Lower leg skin (tissue), 4 donors: ENCODE measurements at regions not wholly inside any gene's neighbourhood (a gene's known extent, or its start where the extent isn't known, plus 50 kb on each side); places are given as distances from the start of the nearest gene placed in this dataset.

Source experiments
- DNase-seq, 2 donors: peaks; one replicate each; pipeline ENCODE4 v3.0.0-alpha.2; 2019; ENCODE audit warnings: low spot score in 2 of 2
- H3K4me3 ChIP-seq: fragments of 200-600 bp; sonication (generic); 2 replicates; pipeline ENCODE4 v1.5.1; 2017; ENCODE audit warnings: mild to moderate bottlenecking, low read depth; ENCODE audit not compliant: poor library complexity, severe bottlenecking
- POLR2A ChIP-seq, 2 donors: fragments of 450-650 bp; IDR thresholded peaks; one replicate each; pipeline ENCODE4 v1.6.1; 2016 to 2017; ENCODE audit warnings: antibody characterized with exemption in 2 of 2, mild to moderate bottlenecking in 1 of 2, moderate library complexity in 1 of 2
- WGBS, 2 donors: methylation state at CpG; one replicate each; pipeline ENCODE4 v1.1.5; 2018; 5-methylcytosine and 5-hydroxymethylcytosine counted together
- intact Hi-C: fragments of 100-400 bp; cut with DNase I; formaldehyde crosslinking; loops from one replicate; pipeline ENCODE4 v1.15.0; 2023; ENCODE audit warnings: low total_unique reads
- TF ChIP-seq, protein P1 (sequence below), 3 donors: fragments of 450-650 bp; IDR thresholded peaks; one replicate each; pipeline ENCODE4 v1.5.1; 2016; ENCODE audit warnings: antibody characterized with exemption in 3 of 3, mild to moderate bottlenecking in 3 of 3, moderate library complexity in 2 of 3

DNA sequence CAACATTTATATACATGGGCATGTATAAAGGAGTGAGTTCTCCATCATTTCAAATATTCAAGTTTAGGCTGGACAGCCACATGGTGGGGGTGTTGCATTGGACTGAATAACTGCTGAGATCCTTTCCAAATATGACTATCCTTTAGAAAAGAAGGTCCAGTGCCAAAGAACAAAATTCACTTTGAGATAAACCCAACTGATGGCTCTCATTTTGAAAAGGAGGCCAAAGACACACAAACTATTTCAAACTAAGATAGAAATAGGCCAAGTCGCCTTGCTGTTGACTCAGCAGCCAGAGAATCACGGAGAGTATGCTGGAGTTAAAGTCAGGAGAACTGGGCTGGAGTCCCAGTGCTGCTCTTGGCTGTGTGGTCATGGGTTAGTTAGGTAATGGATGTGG is 204.5 kb upstream of the LRATD1 start:
- no peak overlapping the region for H3K4me3 ChIP-seq
- peak in 1 of 2 donors; percentile 41 for DNase-seq
- intact Hi-C loops: no loop called here
- 13 to 22% methylated on average over 2 of the region's 2 CpGs for WGBS, 2 donors
- TF ChIP-seq, protein P1, sequence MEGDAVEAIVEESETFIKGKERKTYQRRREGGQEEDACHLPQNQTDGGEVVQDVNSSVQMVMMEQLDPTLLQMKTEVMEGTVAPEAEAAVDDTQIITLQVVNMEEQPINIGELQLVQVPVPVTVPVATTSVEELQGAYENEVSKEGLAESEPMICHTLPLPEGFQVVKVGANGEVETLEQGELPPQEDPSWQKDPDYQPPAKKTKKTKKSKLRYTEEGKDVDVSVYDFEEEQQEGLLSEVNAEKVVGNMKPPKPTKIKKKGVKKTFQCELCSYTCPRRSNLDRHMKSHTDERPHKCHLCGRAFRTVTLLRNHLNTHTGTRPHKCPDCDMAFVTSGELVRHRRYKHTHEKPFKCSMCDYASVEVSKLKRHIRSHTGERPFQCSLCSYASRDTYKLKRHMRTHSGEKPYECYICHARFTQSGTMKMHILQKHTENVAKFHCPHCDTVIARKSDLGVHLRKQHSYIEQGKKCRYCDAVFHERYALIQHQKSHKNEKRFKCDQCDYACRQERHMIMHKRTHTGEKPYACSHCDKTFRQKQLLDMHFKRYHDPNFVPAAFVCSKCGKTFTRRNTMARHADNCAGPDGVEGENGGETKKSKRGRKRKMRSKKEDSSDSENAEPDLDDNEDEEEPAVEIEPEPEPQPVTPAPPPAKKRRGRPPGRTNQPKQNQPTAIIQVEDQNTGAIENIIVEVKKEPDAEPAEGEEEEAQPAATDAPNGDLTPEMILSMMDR (IDR thresholded peaks at IDR 0.05): no peak
- TF ChIP-seq POLR2A (IDR thresholded peaks at IDR 0.05): no peak

DNA sequence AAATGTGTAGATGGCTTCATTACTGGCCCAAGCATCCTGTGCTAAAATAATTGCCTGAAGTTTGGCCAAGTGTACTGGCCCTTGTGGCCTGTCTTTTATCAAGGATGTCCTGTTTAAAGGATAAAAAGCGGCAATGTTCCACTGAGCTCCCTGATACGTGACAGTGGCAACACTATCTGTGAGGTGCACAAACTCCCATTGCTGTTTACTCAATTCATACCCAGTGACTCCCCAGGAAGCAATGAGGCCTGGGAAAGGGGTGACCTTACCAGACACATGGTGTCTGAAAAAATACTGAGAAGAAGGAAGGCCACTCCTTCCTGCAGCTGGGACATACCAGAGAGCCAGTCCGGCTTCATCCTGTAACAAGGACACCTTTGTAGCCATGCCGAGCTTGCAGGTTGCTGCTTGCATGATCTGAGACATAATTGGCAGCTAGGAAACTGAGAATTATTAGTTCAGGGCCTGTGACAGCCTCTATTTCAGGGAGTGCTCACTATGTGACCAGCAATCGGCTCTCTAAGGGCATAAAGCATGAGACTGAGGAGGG is 198.5 kb upstream of the LRATD1 start:
- WGBS, 2 donors: 76 to 80% methylated on average over 5 of the region's 5 CpGs

DNA sequence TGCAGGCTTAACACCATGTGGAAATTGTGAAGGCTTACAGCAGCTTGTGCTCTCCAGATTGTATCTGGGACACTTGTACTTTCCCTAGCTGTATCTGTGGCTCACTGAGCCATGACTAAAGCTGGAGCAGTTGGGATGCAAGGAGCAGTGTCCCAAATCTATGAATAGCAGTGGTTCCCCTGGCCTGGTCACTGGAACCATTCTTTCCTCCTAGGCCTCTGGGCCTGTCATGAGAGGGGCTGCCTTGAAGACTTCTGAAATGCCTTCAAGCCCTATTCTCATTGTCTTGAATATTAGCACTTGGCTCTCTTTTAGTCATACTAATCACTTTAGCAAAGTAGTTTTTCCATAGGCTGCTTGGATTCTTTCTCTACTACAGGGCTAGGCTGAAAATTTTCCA is 186.8 kb upstream of the LRATD1 start:
- DNase-seq: no peak
- TF ChIP-seq POLR2A (IDR thresholded peaks at IDR 0.05): no peak
- TF ChIP-seq, protein P1 (IDR thresholded peaks at IDR 0.05): no peak
- no peak overlapping the region for H3K4me3 ChIP-seq
- intact Hi-C loops: no loop called here

More for the DNA sequence above, 198.5 kb upstream of the LRATD1 start:
- H3K4me3 ChIP-seq: no peak overlapping the region
- no peak for DNase-seq
- TF ChIP-seq, protein P1 (IDR thresholded peaks at IDR 0.05): no peak
- no peak for TF ChIP-seq POLR2A (IDR thresholded peaks at IDR 0.05)
- intact Hi-C loops: no loop called here

DNA sequence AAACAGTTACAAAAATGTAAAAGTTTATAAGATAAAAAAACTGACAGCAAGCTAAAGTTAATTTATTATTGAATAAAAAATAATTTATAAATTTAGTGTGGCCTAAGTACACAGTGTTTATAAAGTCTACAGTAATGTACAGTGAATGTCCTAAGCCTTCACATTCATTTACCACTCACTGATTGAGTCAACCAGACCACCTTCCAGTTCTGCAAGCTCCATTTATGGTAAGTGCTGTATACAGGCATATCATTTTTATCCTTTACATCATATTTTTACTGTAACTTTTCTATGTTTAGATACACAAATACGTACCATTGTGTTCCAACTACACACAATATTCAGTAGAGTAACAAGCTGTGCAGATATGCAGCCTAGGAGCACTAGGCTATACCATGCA is 184.2 kb upstream of the LRATD1 start:
- TF ChIP-seq, protein P1 (IDR thresholded peaks at IDR 0.05): no peak
- no peak for TF ChIP-seq POLR2A (IDR thresholded peaks at IDR 0.05)
- DNase-seq: no peak
- 77 to 79% methylated on average over 1 of the region's 1 CpG for WGBS, 2 donors
- no peak overlapping the region for H3K4me3 ChIP-seq
- intact Hi-C loops: no loop called here

DNA sequence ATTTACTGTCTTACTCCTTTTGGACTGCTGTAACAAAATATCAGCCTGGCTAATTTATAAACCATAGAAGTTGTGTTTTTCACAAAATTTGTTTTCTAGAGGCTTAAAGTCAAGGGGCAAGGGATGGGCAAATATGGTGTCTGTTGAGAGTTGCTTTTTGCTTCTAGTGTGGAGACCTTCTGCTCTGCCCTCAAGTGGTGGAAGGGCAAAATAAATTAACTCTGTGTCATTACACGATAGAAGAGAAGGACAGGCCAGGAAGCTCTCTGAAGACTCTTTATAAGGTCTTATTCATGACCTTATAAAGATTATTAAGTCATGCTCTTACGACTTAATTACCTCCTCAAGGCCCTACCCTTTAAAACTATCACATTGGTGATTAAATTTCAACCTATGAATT is 181.2 kb upstream of the LRATD1 start:
- intact Hi-C loops: no loop called here
- TF ChIP-seq, protein P1 (IDR thresholded peaks at IDR 0.05): no peak
- no peak for TF ChIP-seq POLR2A (IDR thresholded peaks at IDR 0.05)
- DNase-seq: no peak
- 76% methylated on average over 2 of the region's 2 CpGs for WGBS, 2 donors
- no peak overlapping the region for H3K4me3 ChIP-seq

DNA sequence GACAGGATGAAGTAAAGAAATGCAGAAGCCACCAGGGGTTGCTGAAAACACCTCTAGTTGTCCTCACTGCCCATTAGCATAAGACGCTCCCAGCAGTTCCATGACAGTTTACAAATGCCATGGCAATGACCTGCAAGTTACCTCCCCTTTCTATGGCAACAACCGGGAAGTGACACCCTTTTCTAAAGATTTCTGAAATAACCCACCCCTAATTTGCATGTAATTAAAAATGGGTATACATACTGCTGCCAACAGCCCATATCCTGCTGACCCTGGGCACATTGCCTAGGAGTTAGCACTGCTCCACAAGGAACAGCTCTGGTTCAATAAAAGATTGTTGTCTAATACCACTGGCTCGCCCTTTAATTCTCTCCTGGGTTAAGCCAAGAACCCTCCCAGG is 178.3 kb upstream of the LRATD1 start:
- DNase-seq: no peak
- WGBS, 2 donors: 67 to 79% methylated on average over 3 of the region's 3 CpGs
- intact Hi-C loops: no loop called here
- TF ChIP-seq, protein P1 (IDR thresholded peaks at IDR 0.05): no peak
- TF ChIP-seq POLR2A (IDR thresholded peaks at IDR 0.05): no peak
- no peak overlapping the region for H3K4me3 ChIP-seq
